NCI-H524 (cell line): ENCODE measurements at regions not wholly inside any gene's neighbourhood (a gene's known extent, or its start where the extent isn't known, plus 50 kb on each side); places are given as distances from the start of the nearest gene placed in this dataset.

Source experiments
- DNase-seq, 2 experiments: peaks; one replicate each; lab custom pipeline; 2025; lab: John Stamatoyannopoulos, UW

GRCh38 chr1:98480271-98480670, 181.2 kb upstream of the SNX7 start:
- no peak for DNase-seq

GRCh38 chr1:98478121-98478520, 183.4 kb upstream of the SNX7 start:
- DNase-seq = no peak

- DNase-seq = no peak
These were observed 188.6 kb upstream of the SNX7 start for GRCh38 chr1:98472878-98473277.

- no peak for DNase-seq
These were observed 189.9 kb upstream of the SNX7 start for GRCh38 chr1:98471633-98472032.

- DNase-seq = peak in 1 of 2 experiments; percentile 50
These were observed 193.3 kb upstream of the SNX7 start for GRCh38 chr1:98468111-98468717.

GRCh38 chr1:98467586-98467985, 193.9 kb upstream of the SNX7 start:
- no peak for DNase-seq

- no peak for DNase-seq
These were observed 194.4 kb upstream of the SNX7 start for GRCh38 chr1:98467122-98467521.

- DNase-seq = no peak
These were observed 199.6 kb upstream of the SNX7 start for GRCh38 chr1:98461873-98462385.

GRCh38 chr1:98460136-98460535, 201.4 kb upstream of the SNX7 start:
- DNase-seq = no peak

GRCh38 chr1:98459486-98459870, 202.0 kb upstream of the SNX7 start:
- DNase-seq = no peak

- DNase-seq = no peak
These were observed 202.7 kb upstream of the SNX7 start for GRCh38 chr1:98458511-98459485.

- no peak for DNase-seq
These were observed 204.3 kb upstream of the SNX7 start for GRCh38 chr1:98457248-98457647.

- DNase-seq = peak in 1 of 2 experiments; percentile 52
These were observed 206.9 kb upstream of the SNX7 start for GRCh38 chr1:98454666-98455065.

GRCh38 chr1:98453066-98453465, 208.5 kb upstream of the SNX7 start:
- no peak for DNase-seq

- no peak for DNase-seq
These were observed 209.4 kb upstream of the SNX7 start for GRCh38 chr1:98452162-98452561.

GRCh38 chr1:98441281-98441680, 220.2 kb upstream of the SNX7 start:
- DNase-seq = no peak

GRCh38 chr1:98439471-98439870, 222.1 kb upstream of the SNX7 start:
- no peak for DNase-seq

- DNase-seq = no peak
These were observed 224.0 kb upstream of the SNX7 start for GRCh38 chr1:98437540-98437939.

GRCh38 chr1:98437011-98437410, 224.5 kb upstream of the SNX7 start:
- no peak for DNase-seq

- DNase-seq = peak in 1 of 2 experiments; percentile 21
These were observed 231.5 kb upstream of the SNX7 start for GRCh38 chr1:98429965-98430443.

GRCh38 chr1:98428864-98429263, 232.7 kb upstream of the SNX7 start:
- no peak for DNase-seq

GRCh38 chr1:98427664-98428063, 233.9 kb upstream of the SNX7 start:
- DNase-seq = no peak

- no peak for DNase-seq
These were observed 235.4 kb upstream of the SNX7 start for GRCh38 chr1:98426092-98426491.
